Gastrocnemius medialis (tissue), 4 donors: ENCODE measurements at regions not wholly inside any gene's neighbourhood (a gene's known extent, or its start where the extent isn't known, plus 50 kb on each side); places are given as distances from the start of the nearest gene placed in this dataset.

ENCODE experiments used
- CTCF ChIP-seq, 5 experiments: fragments of 450-650 bp in 3 of 5; fragments of 200-600 bp in 2 of 5; sonication (generic) in 2 of 5; IDR thresholded peaks in 4 of 5; conservative IDR thresholded peaks in 1 of 5; 1 replicate in 4 of 5; 2 replicates in 1 of 5; pipeline ENCODE4 v1.5.1; 2016 to 2019; ENCODE audit warnings: antibody characterized with exemption in 5 of 5, mild to moderate bottlenecking in 3 of 5, moderate library complexity in 3 of 5
- POLR2A ChIP-seq, 2 donors: fragments of 450-650 bp; IDR thresholded peaks; one replicate each; pipeline ENCODE4 v1.6.1; 2017; ENCODE audit warnings: antibody characterized with exemption in 2 of 2, mild to moderate bottlenecking in 2 of 2, moderate library complexity in 2 of 2

GRCh38 chr5:6041977-6042550 is 336.3 kb downstream of the MED10 start:
- TF ChIP-seq POLR2A (IDR thresholded peaks at IDR 0.05) (no peak), CTCF (IDR thresholded peaks at IDR 0.05 in 4 of 5, conservative IDR thresholded peaks at IDR 0.05 in 1 of 5) (no peak)
